Right lobe of liver (tissue), 4 donors: ENCODE measurements at regions not wholly inside any gene's neighbourhood (a gene's known extent, or its start where the extent isn't known, plus 50 kb on each side); places are given as distances from the start of the nearest gene placed in this dataset.

Experiments
- POLR2A ChIP-seq: fragments of 450-650 bp; IDR thresholded peaks from one replicate; pipeline ENCODE4 v1.6.1; 2017; ENCODE audit warnings: antibody characterized with exemption, mild to moderate bottlenecking
- TF ChIP-seq, protein P1 (sequence below), 4 donors: fragments of 200-600 bp in 3 of 4; fragments of 450-650 bp in 1 of 4; IDR thresholded peaks; one replicate each; pipeline versions ENCODE4 v1.5.1 to v1.8.0; 2016 to 2022; ENCODE audit warnings: antibody characterized with exemption in 4 of 4, mild to moderate bottlenecking in 2 of 4
- donor health status: DM: no; HTN: no; CAD: no.
- donor health status: DM: no; HTN: no; CAD: no.
- donor health status: DM: no; HTN: yes; CAD: no.

DNA sequence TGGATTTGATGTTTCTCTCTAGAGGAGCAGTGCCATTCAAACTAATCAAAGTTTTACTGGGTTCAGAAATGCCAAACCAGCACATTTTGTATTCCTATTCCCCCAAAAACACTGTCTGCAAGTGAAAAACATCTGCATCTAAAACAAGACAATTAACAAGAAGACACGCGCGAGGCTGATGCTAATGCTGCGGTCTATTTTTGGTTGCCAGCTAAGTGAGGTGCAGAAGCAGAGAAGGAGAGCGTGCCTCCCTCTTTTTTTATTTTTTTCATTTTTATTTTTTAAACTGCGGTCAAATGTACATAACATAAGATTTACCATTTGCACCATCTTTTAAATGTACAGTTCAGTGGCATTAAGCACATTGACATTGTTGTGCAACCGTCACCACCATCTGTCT, 641.1 kb downstream of the DHX35 start:
- TF ChIP-seq, protein P1, sequence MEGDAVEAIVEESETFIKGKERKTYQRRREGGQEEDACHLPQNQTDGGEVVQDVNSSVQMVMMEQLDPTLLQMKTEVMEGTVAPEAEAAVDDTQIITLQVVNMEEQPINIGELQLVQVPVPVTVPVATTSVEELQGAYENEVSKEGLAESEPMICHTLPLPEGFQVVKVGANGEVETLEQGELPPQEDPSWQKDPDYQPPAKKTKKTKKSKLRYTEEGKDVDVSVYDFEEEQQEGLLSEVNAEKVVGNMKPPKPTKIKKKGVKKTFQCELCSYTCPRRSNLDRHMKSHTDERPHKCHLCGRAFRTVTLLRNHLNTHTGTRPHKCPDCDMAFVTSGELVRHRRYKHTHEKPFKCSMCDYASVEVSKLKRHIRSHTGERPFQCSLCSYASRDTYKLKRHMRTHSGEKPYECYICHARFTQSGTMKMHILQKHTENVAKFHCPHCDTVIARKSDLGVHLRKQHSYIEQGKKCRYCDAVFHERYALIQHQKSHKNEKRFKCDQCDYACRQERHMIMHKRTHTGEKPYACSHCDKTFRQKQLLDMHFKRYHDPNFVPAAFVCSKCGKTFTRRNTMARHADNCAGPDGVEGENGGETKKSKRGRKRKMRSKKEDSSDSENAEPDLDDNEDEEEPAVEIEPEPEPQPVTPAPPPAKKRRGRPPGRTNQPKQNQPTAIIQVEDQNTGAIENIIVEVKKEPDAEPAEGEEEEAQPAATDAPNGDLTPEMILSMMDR (IDR thresholded peaks at IDR 0.05) = no peak
- no peak for TF ChIP-seq POLR2A
